Osteoblast (primary cell): ENCODE measurements at regions not wholly inside any gene's neighbourhood (a gene's known extent, or its start where the extent isn't known, plus 50 kb on each side); places are given as distances from the start of the nearest gene placed in this dataset.

Source experiments
- DNase-seq: peaks from one replicate; pipeline ENCODE4 v3.0.0; 2011; ENCODE audit warnings: low spot score, mixed read lengths; ENCODE audit not compliant: insufficient read length; ENCODE audit errors: missing footprints
- H2AFZ ChIP-seq: 2 replicates; pipeline ENCODE4 v1.6.0; 2011; ENCODE audit warnings: mild to moderate bottlenecking, low read length
- H3K27ac ChIP-seq: 2 replicates; pipeline ENCODE4 v1.5.1; 2011; ENCODE audit warnings: mild to moderate bottlenecking, low read depth, low read length, moderate library complexity
- H3K27me3 ChIP-seq: 2 replicates; pipeline ENCODE4 v1.6.0; 2012; ENCODE audit warnings: mild to moderate bottlenecking, control low read depth, inconsistent platforms, low read length, moderate library complexity; ENCODE audit not compliant: insufficient read depth
- H3K36me3 ChIP-seq: 2 replicates; pipeline ENCODE4 v1.5.1; 2011; ENCODE audit warnings: mild to moderate bottlenecking, low read length, control low read depth, moderate library complexity; ENCODE audit not compliant: insufficient read depth
- H3K4me1 ChIP-seq: 2 replicates; pipeline ENCODE4 v1.5.1; 2011; ENCODE audit warnings: mild to moderate bottlenecking, low read length, control low read depth, moderate library complexity; ENCODE audit not compliant: insufficient read depth
- H3K4me2 ChIP-seq: 2 replicates; pipeline ENCODE4 v1.6.0; 2011; ENCODE audit warnings: mild to moderate bottlenecking, low read length; ENCODE audit not compliant: insufficient read depth
- H3K4me3 ChIP-seq: fragments of 200-600 bp; sonication (generic); 3 replicates; pipeline ENCODE4 v1.5.1; 2012; ENCODE audit warnings: mild to moderate bottlenecking, low read length, inconsistent platforms; ENCODE audit not compliant: insufficient read depth
- H3K79me2 ChIP-seq: 2 replicates; pipeline ENCODE4 v1.6.0; 2012; ENCODE audit warnings: mild to moderate bottlenecking, low read length, control low read depth, inconsistent platforms; ENCODE audit not compliant: insufficient read depth
- H3K9me3 ChIP-seq: 2 replicates; pipeline ENCODE4 v1.5.1; 2011; ENCODE audit warnings: low read depth, low read length, control low read depth
- H4K20me1 ChIP-seq: 2 replicates; pipeline ENCODE4 v1.6.0; 2012; ENCODE audit warnings: mild to moderate bottlenecking, low read length, control low read depth; ENCODE audit not compliant: insufficient read depth
- TF ChIP-seq, protein P1 (sequence below): IDR thresholded peaks from 2 replicates; pipeline ENCODE4 v1.5.1; 2011; ENCODE audit warnings: mild to moderate bottlenecking, low read depth, low read length, moderate library complexity; ENCODE audit errors: extremely low read depth

- H3K36me3 ChIP-seq: no peaks in the 10 kb centered on the region
- peaks cover 5% of the 10 kb centered on the region for H3K4me1 ChIP-seq
- H3K9me3 ChIP-seq: no peaks in the 10 kb centered on the region
- no peak overlapping the region for H3K4me3 ChIP-seq
- H3K79me2 ChIP-seq: no peaks in the 10 kb centered on the region
- peak overlapping the region; percentile 37 for H3K4me2 ChIP-seq
- no peak for DNase-seq
- no peaks in the 10 kb centered on the region for H3K27me3 ChIP-seq
- no peak overlapping the region for H2AFZ ChIP-seq
- no peak overlapping the region for H3K27ac ChIP-seq
- TF ChIP-seq, protein P1, sequence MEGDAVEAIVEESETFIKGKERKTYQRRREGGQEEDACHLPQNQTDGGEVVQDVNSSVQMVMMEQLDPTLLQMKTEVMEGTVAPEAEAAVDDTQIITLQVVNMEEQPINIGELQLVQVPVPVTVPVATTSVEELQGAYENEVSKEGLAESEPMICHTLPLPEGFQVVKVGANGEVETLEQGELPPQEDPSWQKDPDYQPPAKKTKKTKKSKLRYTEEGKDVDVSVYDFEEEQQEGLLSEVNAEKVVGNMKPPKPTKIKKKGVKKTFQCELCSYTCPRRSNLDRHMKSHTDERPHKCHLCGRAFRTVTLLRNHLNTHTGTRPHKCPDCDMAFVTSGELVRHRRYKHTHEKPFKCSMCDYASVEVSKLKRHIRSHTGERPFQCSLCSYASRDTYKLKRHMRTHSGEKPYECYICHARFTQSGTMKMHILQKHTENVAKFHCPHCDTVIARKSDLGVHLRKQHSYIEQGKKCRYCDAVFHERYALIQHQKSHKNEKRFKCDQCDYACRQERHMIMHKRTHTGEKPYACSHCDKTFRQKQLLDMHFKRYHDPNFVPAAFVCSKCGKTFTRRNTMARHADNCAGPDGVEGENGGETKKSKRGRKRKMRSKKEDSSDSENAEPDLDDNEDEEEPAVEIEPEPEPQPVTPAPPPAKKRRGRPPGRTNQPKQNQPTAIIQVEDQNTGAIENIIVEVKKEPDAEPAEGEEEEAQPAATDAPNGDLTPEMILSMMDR: no peak
- H4K20me1 ChIP-seq: no peaks in the 10 kb centered on the region
Observed at GRCh38 chr1:72397786-72398185, 115.4 kb upstream of the NEGR1 start.

DNA sequence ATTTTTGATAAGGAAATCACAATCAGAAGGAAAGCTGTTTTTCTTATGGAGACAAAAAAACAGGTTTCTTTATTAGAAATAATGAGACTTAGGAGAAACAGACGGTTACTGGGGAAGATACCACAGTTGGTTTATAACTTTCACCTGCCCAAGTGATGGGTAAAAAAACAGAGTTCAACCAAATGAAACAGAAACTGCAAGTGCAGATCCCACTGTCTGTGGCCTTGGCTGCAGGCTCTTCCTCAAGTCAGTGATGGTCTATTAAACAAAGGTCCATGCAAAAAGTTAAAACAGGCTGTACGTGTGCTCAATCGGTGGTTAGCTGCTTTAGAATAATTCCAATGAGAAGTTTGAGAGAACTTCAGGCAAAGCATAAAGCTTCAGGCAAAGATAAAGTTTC, 112.1 kb upstream of the NEGR1 start:
- Histone ChIP-seq H3K79me2 (no peaks in the 10 kb centered on the region), H2AFZ (peak overlapping the region; percentile 56), H3K27me3 (no peaks in the 10 kb centered on the region), H3K27ac (no peak overlapping the region), H3K4me1 (peaks cover 5% of the 10 kb centered on the region), H4K20me1 (no peaks in the 10 kb centered on the region), H3K4me3 (no peak overlapping the region), H3K9me3 (no peaks in the 10 kb centered on the region), H3K36me3 (no peaks in the 10 kb centered on the region), H3K4me2 (no peak overlapping the region)
- TF ChIP-seq, protein P1: no peak
- no peak for DNase-seq

GRCh38 chr1:72379072-72379471, 96.7 kb upstream of the NEGR1 start:
- Histone ChIP-seq H3K9me3 (no peaks in the 10 kb centered on the region), H3K4me1 (no peaks in the 10 kb centered on the region), H3K79me2 (no peaks in the 10 kb centered on the region), H3K4me2 (no peak overlapping the region), H3K4me3 (no peak overlapping the region), H2AFZ (no peak overlapping the region), H3K27me3 (no peaks in the 10 kb centered on the region), H3K27ac (no peak overlapping the region), H4K20me1 (no peaks in the 10 kb centered on the region), H3K36me3 (no peaks in the 10 kb centered on the region)
- TF ChIP-seq, protein P1: no peak
- DNase-seq: no peak

GRCh38 chr1:72375226-72375625, 92.9 kb upstream of the NEGR1 start:
- no peak for DNase-seq
- H3K36me3 ChIP-seq: no peaks in the 10 kb centered on the region
- TF ChIP-seq, protein P1: no peak

More at GRCh38 chr1:72375226-72375625, 92.9 kb upstream of the NEGR1 start:
- no peaks in the 10 kb centered on the region for H3K4me1 ChIP-seq
- H3K4me3 ChIP-seq: no peak overlapping the region
- H3K79me2 ChIP-seq: no peaks in the 10 kb centered on the region
- H2AFZ ChIP-seq: no peak overlapping the region
- H3K27me3 ChIP-seq: no peaks in the 10 kb centered on the region
- H3K4me2 ChIP-seq: no peak overlapping the region
- no peaks in the 10 kb centered on the region for H3K9me3 ChIP-seq
- no peaks in the 10 kb centered on the region for H4K20me1 ChIP-seq
- no peak overlapping the region for H3K27ac ChIP-seq
